VCaP (cell line): ENCODE measurements at regions not wholly inside any gene's neighbourhood (a gene's known extent, or its start where the extent isn't known, plus 50 kb on each side); places are given as distances from the start of the nearest gene placed in this dataset.
"Not testable (repeated sequence)": the region's sequence is repeated elsewhere in the genome, so short reads cannot be mapped to it uniquely, and the experiment has no call there.

Source experiments
- H3K27ac ChIP-seq: fragments of 450-650 bp; 2 replicates; pipeline ENCODE4 v1.5.1; 2017
- CTCF ChIP-seq: fragments of 450-650 bp; conservative IDR thresholded peaks from 2 replicates; pipeline ENCODE4 v1.5.1; 2017; ENCODE audit warnings: mild to moderate bottlenecking, moderate library complexity

GRCh38 chr11:23789200-23789853 is 707.5 kb upstream of the LUZP2 start:
- no peak for TF ChIP-seq CTCF
- no peak overlapping the region for H3K27ac ChIP-seq

GRCh38 chr11:23789938-23790371 is 706.9 kb upstream of the LUZP2 start:
- TF ChIP-seq CTCF, result no peak
- no peak overlapping the region for H3K27ac ChIP-seq

GRCh38 chr11:23797624-23798419 is 699.0 kb upstream of the LUZP2 start:
- no peak for TF ChIP-seq CTCF
- H3K27ac ChIP-seq, result peak overlapping the region; percentile 41; the same call in 1 of the 2 replicates

- H3K27ac ChIP-seq, result not testable (repeated sequence)
Measured at GRCh38 chr11:23834306-23834705, 662.5 kb upstream of the LUZP2 start.

GRCh38 chr11:23836981-23837380 is 659.9 kb upstream of the LUZP2 start:
- no peak for TF ChIP-seq CTCF
- no peak overlapping the region for H3K27ac ChIP-seq

GRCh38 chr11:23840872-23841271 is 656.0 kb upstream of the LUZP2 start:
- no peak overlapping the region for H3K27ac ChIP-seq
- no peak for TF ChIP-seq CTCF

GRCh38 chr11:23846902-23847422 is 649.9 kb upstream of the LUZP2 start:
- no peak overlapping the region for H3K27ac ChIP-seq
- TF ChIP-seq CTCF, result no peak

- no peak for TF ChIP-seq CTCF
Measured at GRCh38 chr11:23851216-23851615, 645.6 kb upstream of the LUZP2 start.

More at GRCh38 chr11:23851216-23851615, 645.6 kb upstream of the LUZP2 start:
- no peak overlapping the region for H3K27ac ChIP-seq
